ENCODE measurements at regions not wholly inside any gene's neighbourhood (a gene's known extent, or its start where the extent isn't known, plus 50 kb on each side); places are given as distances from the start of the nearest gene placed in this dataset.

GRCh38 chr4:112852601-112853000, 196.9 kb upstream of the ANK2 start:
- DNase-seq (ENCODE audit: low read depth in 2 of 2), result no peak
- no peak overlapping the region for H3K4me3 ChIP-seq (replicated peaks in 1 of 2; ENCODE audit: low read depth in 2 of 2, low read length in 2 of 2)
- TF ChIP-seq CTCF (IDR thresholded peaks at IDR 0.05; ENCODE audit: low read depth, low read length), result no peak

- DNase-seq (ENCODE audit: low read depth in 2 of 2), result peak; percentile 29 to 45
- H3K4me3 ChIP-seq (replicated peaks in 1 of 2; ENCODE audit: low read depth in 2 of 2, low read length in 2 of 2), result no peak overlapping the region
- peak; percentile 55 for TF ChIP-seq CTCF (IDR thresholded peaks at IDR 0.05; ENCODE audit: low read depth, low read length)
Observed at GRCh38 chr4:112853662-112854256, 195.7 kb upstream of the ANK2 start.

GRCh38 chr4:112854420-112854819, 195.0 kb upstream of the ANK2 start:
- DNase-seq (ENCODE audit: low read depth in 2 of 2), result no peak
- no peak for TF ChIP-seq CTCF (IDR thresholded peaks at IDR 0.05; ENCODE audit: low read depth, low read length)
- no peak overlapping the region for H3K4me3 ChIP-seq (replicated peaks in 1 of 2; ENCODE audit: low read depth in 2 of 2, low read length in 2 of 2)

- DNase-seq (ENCODE audit: low read depth in 2 of 2), result no peak
- TF ChIP-seq CTCF (IDR thresholded peaks at IDR 0.05; ENCODE audit: low read depth, low read length), result no peak
- H3K4me3 ChIP-seq (replicated peaks in 1 of 2; ENCODE audit: low read depth in 2 of 2, low read length in 2 of 2), result no peak overlapping the region
Observed at GRCh38 chr4:112855058-112855457, 194.4 kb upstream of the ANK2 start.

- TF ChIP-seq CTCF (IDR thresholded peaks at IDR 0.05; ENCODE audit: low read depth, low read length), result no peak
- no peak overlapping the region for H3K4me3 ChIP-seq (replicated peaks in 1 of 2; ENCODE audit: low read depth in 2 of 2, low read length in 2 of 2)
- peak; percentile 69 to 84 for DNase-seq (ENCODE audit: low read depth in 2 of 2)
Observed at GRCh38 chr4:112857461-112857860, 192.0 kb upstream of the ANK2 start.

GRCh38 chr4:112858751-112859150, 190.7 kb upstream of the ANK2 start:
- H3K4me3 ChIP-seq (replicated peaks in 1 of 2; ENCODE audit: low read depth in 2 of 2, low read length in 2 of 2), result no peak overlapping the region
- no peak for TF ChIP-seq CTCF (IDR thresholded peaks at IDR 0.05; ENCODE audit: low read depth, low read length)
- no peak for DNase-seq (ENCODE audit: low read depth in 2 of 2)

Data from cardiac fibroblast (primary cell).